ENCODE measurements at regions not wholly inside any gene's neighbourhood (a gene's known extent, or its start where the extent isn't known, plus 50 kb on each side); places are given as distances from the start of the nearest gene placed in this dataset.

GRCh38 chr17:36840796-36841195, 96.5 kb upstream of the LHX1 start:
- TF ChIP-seq REST (IDR thresholded peaks at IDR 0.05; ENCODE audit: low read depth) (no peak), EZH2 (IDR thresholded peaks at IDR 0.05) (no peak), CTCF (IDR thresholded peaks at IDR 0.05 in 2 of 3, conservative IDR thresholded peaks at IDR 0.05 in 1 of 3; ENCODE audit: borderline replicate concordance in 1 of 3, insufficient read depth in 1 of 3, low read depth in 2 of 3, low read length in 2 of 3) (no peak), POLR2AphosphoS5 (IDR thresholded peaks at IDR 0.05; ENCODE audit: low read depth, low read length) (no peak), SIN3A (IDR thresholded peaks at IDR 0.05; ENCODE audit: low read depth) (no peak), POLR2A (IDR thresholded peaks at IDR 0.05; ENCODE audit: borderline replicate concordance, extremely low read depth, insufficient read depth, insufficient read length) (no peak), CEBPB (IDR thresholded peaks at IDR 0.05; ENCODE audit: low read depth) (no peak)
